Aorta (tissue), 5 donors: ENCODE measurements at regions not wholly inside any gene's neighbourhood (a gene's known extent, or its start where the extent isn't known, plus 50 kb on each side); places are given as distances from the start of the nearest gene placed in this dataset.

Experiments used
- ATAC-seq: fragments of 200-7000 bp; cut with Tn5 transposase; one replicate; pipeline ENCODE4 v1.9.1; 2022; ENCODE audit warnings: moderate library complexity; ENCODE audit not compliant: low FRiP score
- DNase-seq, 2 donors: peaks; one replicate each; pipeline ENCODE4 v3.0.0-alpha.2; 2020
- H3K27ac ChIP-seq, 2 donors: one replicate each; pipeline ENCODE4 v1.5.1; 2013; ENCODE audit warnings: low read length in 2 of 2, mild to moderate bottlenecking in 2 of 2, moderate library complexity in 2 of 2, control low read depth in 1 of 2, inconsistent platforms in 1 of 2, low read depth in 1 of 2
- H3K27me3 ChIP-seq, 2 donors: one replicate each; pipeline ENCODE4 v1.6.1; 2013; ENCODE audit warnings: control low read depth in 1 of 2, low read length in 1 of 2, mild to moderate bottlenecking in 1 of 2, moderate library complexity in 1 of 2; ENCODE audit not compliant: insufficient read depth in 2 of 2, control insufficient read depth in 1 of 2
- H3K36me3 ChIP-seq, 2 donors: one replicate each; pipeline ENCODE4 v1.6.1; 2013; ENCODE audit warnings: control low read depth in 1 of 2, low read length in 1 of 2, mild to moderate bottlenecking in 1 of 2; ENCODE audit not compliant: insufficient read depth in 2 of 2, control insufficient read depth in 1 of 2
- H3K4me1 ChIP-seq, 2 donors: one replicate each; pipeline ENCODE4 v1.6.1; 2013; ENCODE audit warnings: low read length in 2 of 2, control low read depth in 1 of 2, mild to moderate bottlenecking in 1 of 2, moderate library complexity in 1 of 2; ENCODE audit not compliant: insufficient read depth in 2 of 2, control insufficient read depth in 1 of 2
- H3K4me3 ChIP-seq, 2 donors: one replicate each; pipeline ENCODE4 v1.5.1; 2013; ENCODE audit warnings: low read length in 2 of 2, control low read depth in 1 of 2, mild to moderate bottlenecking in 1 of 2
- H3K9me3 ChIP-seq: one replicate; pipeline ENCODE4 v1.6.1; 2013; ENCODE audit warnings: mild to moderate bottlenecking, low read length; ENCODE audit not compliant: control insufficient read depth
- WGBS, 2 donors: extraction: QIAGEN DNeasy Blood & Tissue Kit; methylation state at CpG; one replicate each; pipeline ENCODE4 v1.1.7; 2013; 5-methylcytosine and 5-hydroxymethylcytosine counted together
- intact Hi-C, 2 donors: fragments of 100-400 bp; cut with DNase I; formaldehyde crosslinking; loops; one replicate each; pipeline versions ENCODE4 v1.14.2 to v1.15.0; 2022
- donor health status: healthy with polysubstance abuse.
- donor health status: Bipolar disorder and iron deficiency.
- donor health status: DM: no; HTN: no; CAD: no.
- donor health status: DM: no; HTN: no; CAD: no.
- donor health status: DM: yes; HTN: yes; CAD: no.

- no peak for DNase-seq
- Histone ChIP-seq H3K27me3 (no peaks in the 10 kb centered on the region), H3K4me1 (no peaks in the 10 kb centered on the region), H3K9me3 (no peaks in the 10 kb centered on the region), H3K36me3 (no peaks in the 10 kb centered on the region), H3K27ac (no peak overlapping the region), H3K4me3 (no peak overlapping the region)
- intact Hi-C loops, result loop anchor here in 1 of 2 donors (10.0 kb wide), 1 partner anchor 91 kb away; no protein-coding TSS in a partner anchor
- ATAC-seq, result no peak
Measured at GRCh38 chr9:115425601-115426000, 307.6 kb upstream of the TNC start.

- DNase-seq (no peak), ATAC-seq (no peak)
- Histone ChIP-seq H3K27me3 (no peaks in the 10 kb centered on the region), H3K9me3 (no peaks in the 10 kb centered on the region), H3K36me3 (no peaks in the 10 kb centered on the region), H3K27ac (no peak overlapping the region), H3K4me3 (no peak overlapping the region), H3K4me1 (no peaks in the 10 kb centered on the region)
- WGBS, 2 donors, result 96 to 98% methylated on average over 2 of the region's 2 CpGs
- intact Hi-C loops, result no loop called here
Measured at GRCh38 chr9:115437418-115437817, 319.5 kb upstream of the TNC start.

- ATAC-seq (no peak), DNase-seq (no peak)
- H3K4me3 ChIP-seq, result no peak overlapping the region
- 75 to 83% methylated on average over 6 of the region's 6 CpGs for WGBS, 2 donors
- H3K9me3 ChIP-seq, result no peaks in the 10 kb centered on the region
- H3K27ac ChIP-seq, result no peak overlapping the region
- intact Hi-C loops, result loop anchor here in 1 of 2 donors (5.0 kb wide), 1 partner anchor 397 kb away; no protein-coding TSS in a partner anchor
- no peaks in the 10 kb centered on the region for H3K36me3 ChIP-seq
- no peaks in the 10 kb centered on the region for H3K4me1 ChIP-seq
- H3K27me3 ChIP-seq, result no peaks in the 10 kb centered on the region
Measured at GRCh38 chr9:115439641-115440040, 321.7 kb upstream of the TNC start.

- WGBS, 2 donors, result 10 to 16% methylated on average over 4 of the region's 4 CpGs
- Histone ChIP-seq H3K36me3 (no peaks in the 10 kb centered on the region), H3K27me3 (no peaks in the 10 kb centered on the region), H3K4me3 (no peak overlapping the region), H3K27ac (peak overlapping the region; percentile 77 to 79), H3K9me3 (no peaks in the 10 kb centered on the region), H3K4me1 (peaks cover 0 to 3% of the 10 kb centered on the region in 2 donors)
- intact Hi-C loops, result loop anchor here in 1 of 2 donors (5.0 kb wide), 1 partner anchor 400 kb away; no protein-coding TSS in a partner anchor
- ATAC-seq, result peak; percentile 80
- DNase-seq, result no peak
Measured at GRCh38 chr9:115442054-115442453, 324.1 kb upstream of the TNC start.

GRCh38 chr9:115443890-115444289 lies 325.9 kb upstream of the TNC start:
- Histone ChIP-seq H3K36me3 (no peaks in the 10 kb centered on the region), H3K27me3 (no peaks in the 10 kb centered on the region), H3K4me3 (no peak overlapping the region), H3K9me3 (no peaks in the 10 kb centered on the region), H3K27ac (no peak overlapping the region), H3K4me1 (peaks cover 0 to 3% of the 10 kb centered on the region in 2 donors)
- WGBS, 2 donors, result 97 to 98% methylated on average over 2 of the region's 2 CpGs
- no peak for DNase-seq
- ATAC-seq, result no peak
- intact Hi-C loops, result loop anchor here in 1 of 2 donors (5.0 kb wide), 1 partner anchor 402 kb away; no protein-coding TSS in a partner anchor

GRCh38 chr9:115444959-115445358 lies 327.0 kb upstream of the TNC start:
- ATAC-seq (no peak), DNase-seq (no peak)
- Histone ChIP-seq H3K9me3 (no peaks in the 10 kb centered on the region), H3K36me3 (no peaks in the 10 kb centered on the region), H3K27me3 (no peaks in the 10 kb centered on the region), H3K27ac (no peak overlapping the region), H3K4me3 (no peak overlapping the region), H3K4me1 (peaks cover 0 to 3% of the 10 kb centered on the region in 2 donors)
- WGBS, 2 donors, result 3 to 6% methylated on average over 3 of the region's 3 CpGs
- intact Hi-C loops, result loop anchor here in 1 of 2 donors (5.0 kb wide), 1 partner anchor 403 kb away; no protein-coding TSS in a partner anchor

- H3K27ac ChIP-seq, result no peak overlapping the region
- H3K4me1 ChIP-seq, result peaks cover 0 to 3% of the 10 kb centered on the region in 2 donors
- DNase-seq (no peak), ATAC-seq (no peak)
- no peaks in the 10 kb centered on the region for H3K27me3 ChIP-seq
- no peak overlapping the region for H3K4me3 ChIP-seq
- no peaks in the 10 kb centered on the region for H3K9me3 ChIP-seq
- WGBS, 2 donors, result 35 to 49% methylated on average over 3 of the region's 3 CpGs
- intact Hi-C loops, result no loop called here
- H3K36me3 ChIP-seq, result no peaks in the 10 kb centered on the region
Measured at GRCh38 chr9:115445655-115446054, 327.7 kb upstream of the TNC start.

- intact Hi-C loops, result no loop called here
- no peak overlapping the region for H3K27ac ChIP-seq
- peak; percentile 57 for ATAC-seq
Measured at GRCh38 chr9:115456515-115456914, 338.6 kb upstream of the TNC start.

GRCh38 chr9:115461280-115461679 lies 343.3 kb upstream of the TNC start:
- Histone ChIP-seq H3K27ac (peak overlapping the region; percentile 75 to 96), H3K4me1 (peaks cover 10 to 12% of the 10 kb centered on the region in 2 donors), H3K4me3 (no peak overlapping the region), H3K36me3 (no peaks in the 10 kb centered on the region), H3K27me3 (no peaks in the 10 kb centered on the region), H3K9me3 (no peaks in the 10 kb centered on the region)
- DNase-seq (no peak), ATAC-seq (peak; percentile 57)
- intact Hi-C loops, result no loop called here
- WGBS, 2 donors, result 3 to 8% methylated on average over 3 of the region's 3 CpGs

More at GRCh38 chr9:115456515-115456914, 338.6 kb upstream of the TNC start:
- no peak for DNase-seq
- no peaks in the 10 kb centered on the region for H3K27me3 ChIP-seq
- no peaks in the 10 kb centered on the region for H3K36me3 ChIP-seq
- peaks cover 6 to 14% of the 10 kb centered on the region in 2 donors for H3K4me1 ChIP-seq
- H3K9me3 ChIP-seq, result no peaks in the 10 kb centered on the region
- H3K4me3 ChIP-seq, result no peak overlapping the region
